ENCODE measurements at regions not wholly inside any gene's neighbourhood (a gene's known extent, or its start where the extent isn't known, plus 50 kb on each side); places are given as distances from the start of the nearest gene placed in this dataset.

DNA sequence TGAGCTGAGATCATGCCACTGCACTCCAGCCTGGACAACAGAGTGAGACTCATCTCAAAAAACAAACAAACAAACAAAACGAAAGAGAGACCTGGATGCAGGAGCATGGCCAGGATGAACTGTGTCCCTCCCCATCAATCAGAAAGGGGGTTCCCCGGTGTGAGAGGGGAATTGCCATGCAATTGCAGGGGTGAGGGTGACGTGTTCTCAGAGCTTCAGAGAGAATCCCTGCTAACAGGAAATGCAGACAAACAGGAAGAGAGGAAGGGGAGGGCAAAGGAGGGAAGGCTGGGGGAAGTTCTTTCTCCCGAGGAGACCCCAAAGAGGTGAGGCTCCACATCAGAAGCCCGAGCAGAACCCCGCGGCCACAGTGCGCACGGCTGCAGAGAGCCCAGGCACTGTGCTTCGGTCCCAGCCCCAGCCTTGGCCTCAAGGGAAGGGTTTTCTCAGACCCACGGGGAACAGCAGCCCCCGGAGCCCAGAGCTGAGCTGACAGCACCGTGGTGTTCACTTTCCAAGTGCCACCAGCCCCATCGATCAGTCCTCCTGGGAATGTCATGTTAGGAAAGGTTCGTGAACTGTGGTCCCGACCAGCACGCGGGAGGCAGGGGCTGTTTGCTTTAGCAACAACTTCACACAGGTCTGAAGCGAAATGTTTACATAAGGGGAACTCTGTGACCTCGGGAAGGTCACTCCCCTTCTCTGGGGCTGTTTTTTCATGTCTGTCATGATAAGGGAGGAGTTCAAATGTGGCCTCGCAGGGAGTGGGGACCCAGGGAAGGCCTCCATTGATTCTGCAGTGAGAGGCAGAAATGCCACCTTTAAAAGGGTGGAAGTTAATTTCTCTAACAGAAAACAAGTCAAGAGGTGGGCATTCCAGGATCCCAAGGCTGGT, 108.0 kb upstream of the ANO1 start (continued):
- TF ChIP-seq CBFB (CRISPR knock-in tag; IDR thresholded peaks at IDR 0.05) (peak; percentile 96), SOX6 (IDR thresholded peaks at IDR 0.05) (no peak), SOX6 (CRISPR knock-in tag; IDR thresholded peaks at IDR 0.05) (peak; percentile 92), SIX4 (CRISPR knock-in tag; IDR thresholded peaks at IDR 0.05) (peak; percentile 81), ZNF839 (CRISPR knock-in tag; IDR thresholded peaks at IDR 0.05; ENCODE audit: borderline replicate concordance) (no peak), RFXANK (CRISPR knock-in tag; IDR thresholded peaks at IDR 0.05) (0 out of 2 replicates have a peak, but pooled peaks have one; percentile 51), NBN (conservative IDR thresholded peaks at IDR 0.05) (no peak), ZNF367 (CRISPR knock-in tag; IDR thresholded peaks at IDR 0.05; ENCODE audit: borderline replicate concordance) (0 out of 2 replicates have a peak, but pooled peaks have one; percentile 19), ZNF3 (CRISPR knock-in tag; IDR thresholded peaks at IDR 0.05) (no peak), ZNF138 (CRISPR knock-in tag; IDR thresholded peaks at IDR 0.05; ENCODE audit: low read depth) (0 out of 2 replicates have a peak, but pooled peaks have one; percentile 50), ZNF343 (CRISPR knock-in tag; IDR thresholded peaks at IDR 0.05) (peak; percentile 81; the same call in 1 of the 2 replicates), RELA (CRISPR knock-in tag; IDR thresholded peaks at IDR 0.05) (no peak), NR2C2 (CRISPR knock-in tag; IDR thresholded peaks at IDR 0.05; ENCODE audit: borderline replicate concordance) (peak; percentile 86), HNRNPK (IDR thresholded peaks at IDR 0.05; ENCODE audit: low read depth, low read length, poor library complexity, severe bottlenecking) (no peak), NCOA1 (CRISPR knock-in tag; IDR thresholded peaks at IDR 0.05) (peak; percentile 98), MIER2 (CRISPR knock-in tag; IDR thresholded peaks at IDR 0.05) (peak; percentile 83), ZNF766 (CRISPR knock-in tag; IDR thresholded peaks at IDR 0.05; ENCODE audit: borderline replicate concordance) (peak; percentile 81), ZNF768 (CRISPR knock-in tag; IDR thresholded peaks at IDR 0.05) (0 out of 2 replicates have a peak, but pooled peaks have one; percentile 12), IKZF4 (CRISPR knock-in tag; IDR thresholded peaks at IDR 0.05; ENCODE audit: borderline replicate concordance, low read depth, not compliant biosample characterization) (peak; percentile 51), SATB2 (CRISPR knock-in tag; IDR thresholded peaks at IDR 0.05) (no peak), ZNF326 (CRISPR knock-in tag; IDR thresholded peaks at IDR 0.05; ENCODE audit: borderline replicate concordance) (no peak), NFE2L1 (CRISPR knock-in tag; IDR thresholded peaks at IDR 0.05; ENCODE audit: borderline replicate concordance) (no peak), RARA (CRISPR knock-in tag; IDR thresholded peaks at IDR 0.05) (peak; percentile 100), SOX13 (IDR thresholded peaks at IDR 0.05) (peak; percentile 87), SOX13 (CRISPR knock-in tag; conservative IDR thresholded peaks at IDR 0.05 in 1 of 2, IDR thresholded peaks at IDR 0.05 in 1 of 2) (peak in 1 of 2 experiments; percentile 95; a peak in 2 of 4 replicates), ZNF451 (CRISPR knock-in tag; IDR thresholded peaks at IDR 0.05) (no peak), KDM2A (CRISPR knock-in tag; IDR thresholded peaks at IDR 0.05; ENCODE audit: borderline replicate concordance, low read depth) (peak; percentile 87), REXO4 (CRISPR knock-in tag; IDR thresholded peaks at IDR 0.05; ENCODE audit: borderline replicate concordance) (no peak), PTBP1 (IDR thresholded peaks at IDR 0.05; ENCODE audit: low read depth, low read length, poor library complexity, severe bottlenecking) (no peak)
- TF ChIP-seq, protein P1, sequence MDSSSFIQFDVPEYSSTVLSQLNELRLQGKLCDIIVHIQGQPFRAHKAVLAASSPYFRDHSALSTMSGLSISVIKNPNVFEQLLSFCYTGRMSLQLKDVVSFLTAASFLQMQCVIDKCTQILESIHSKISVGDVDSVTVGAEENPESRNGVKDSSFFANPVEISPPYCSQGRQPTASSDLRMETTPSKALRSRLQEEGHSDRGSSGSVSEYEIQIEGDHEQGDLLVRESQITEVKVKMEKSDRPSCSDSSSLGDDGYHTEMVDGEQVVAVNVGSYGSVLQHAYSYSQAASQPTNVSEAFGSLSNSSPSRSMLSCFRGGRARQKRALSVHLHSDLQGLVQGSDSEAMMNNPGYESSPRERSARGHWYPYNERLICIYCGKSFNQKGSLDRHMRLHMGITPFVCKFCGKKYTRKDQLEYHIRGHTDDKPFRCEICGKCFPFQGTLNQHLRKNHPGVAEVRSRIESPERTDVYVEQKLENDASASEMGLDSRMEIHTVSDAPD (CRISPR knock-in tag; IDR thresholded peaks at IDR 0.05) = no peak; the same call in 1 of the 2 replicates
- TF ChIP-seq, protein P2, sequence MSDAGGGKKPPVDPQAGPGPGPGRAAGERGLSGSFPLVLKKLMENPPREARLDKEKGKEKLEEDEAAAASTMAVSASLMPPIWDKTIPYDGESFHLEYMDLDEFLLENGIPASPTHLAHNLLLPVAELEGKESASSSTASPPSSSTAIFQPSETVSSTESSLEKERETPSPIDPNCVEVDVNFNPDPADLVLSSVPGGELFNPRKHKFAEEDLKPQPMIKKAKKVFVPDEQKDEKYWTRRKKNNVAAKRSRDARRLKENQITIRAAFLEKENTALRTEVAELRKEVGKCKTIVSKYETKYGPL (CRISPR knock-in tag; IDR thresholded peaks at IDR 0.05) = 0 out of 2 replicates have a peak, but pooled peaks have one; percentile 61

All from HepG2 (cell line).